K562 (cell line): ENCODE measurements at regions not wholly inside any gene's neighbourhood (a gene's known extent, or its start where the extent isn't known, plus 50 kb on each side); places are given as distances from the start of the nearest gene placed in this dataset.

Experiments
- ATAC-seq: fragments of 200-7000 bp; cut with Tn5 transposase; 3 replicates; pipeline ENCODE4 v1.9.1; 2020; ENCODE audit warnings: moderate library complexity
- BruUV-seq: library from RNA; stranded (reverse); fragments of 400-500 nt; replicated peaks from 2 replicates; lab custom pipeline; 2021; lab: Mats Ljungman, UMichigan
- CTCF ChIA-PET: fragments of 300-600 bp; formaldehyde crosslinking; extraction: SDS; loops from one replicate; lab custom pipeline; 2021; ENCODE audit warnings: low intra/inter-chr PET ratio; lab: Yijun Ruan, JAX
- POLR2A ChIA-PET: fragments of 300-600, 350-650 bp; sonication (Branson Sonifier 250); formaldehyde crosslinking; extraction: SDS; loops from one replicate; lab custom pipeline; 2021; ENCODE audit warnings: antibody characterized with exemption, inconsistent platforms; lab: Yijun Ruan, JAX
- DNase-seq, 4 experiments: peaks; one replicate each; pipeline versions ENCODE4 v3.0.0 to v3.0.0-alpha.2; 2011 to 2018; ENCODE audit warnings: low spot score in 3 of 4, mixed read lengths in 3 of 4; ENCODE audit errors: extremely low read depth in 1 of 4
- FAIRE-seq: peaks from 2 replicates; lab custom pipeline; 2011; peaks lifted over from hg19 to GRCh38; lab: Jason Lieb, UNC
- H2AFZ ChIP-seq: 2 replicates; pipeline ENCODE4 v1.6.0; 2011; ENCODE audit warnings: low read depth, low read length, control low read depth, inconsistent platforms
- H3K27ac ChIP-seq: fragments of 200-600 bp; 3 replicates; pipeline ENCODE4 v1.8.0; 2011; ENCODE audit warnings: low read depth, mild to moderate bottlenecking, control low read depth, inconsistent platforms, low read length, moderate library complexity, mixed read lengths; ENCODE audit errors: extremely low read depth
- H3K27me3 ChIP-seq, 2 experiments: fragments of 300-600 bp in 1 of 2; 2 replicates in 1 of 2; 3 replicates in 1 of 2; pipeline versions ENCODE4 v1.6.0 to v1.8.0; 2011; ENCODE audit warnings: inconsistent platforms in 2 of 2, low read length in 2 of 2, mild to moderate bottlenecking in 1 of 2, mixed read lengths in 1 of 2, moderate library complexity in 1 of 2; ENCODE audit not compliant: control insufficient read depth in 2 of 2, insufficient read depth in 2 of 2
- H3K36me3 ChIP-seq: fragments of 300-600 bp; 3 replicates; pipeline ENCODE4 v1.8.0; 2011; ENCODE audit warnings: mild to moderate bottlenecking, low read length, inconsistent platforms; ENCODE audit not compliant: control insufficient read depth, insufficient read depth
- H3K4me1 ChIP-seq, 2 experiments: fragments of 200-600 bp in 1 of 2; replicated peaks in 1 of 2; 2 replicates in 1 of 2; 3 replicates in 1 of 2; pipeline versions ENCODE4 v1.5.1 to v1.8.0; 2011; ENCODE audit warnings: inconsistent platforms in 2 of 2, low read length in 2 of 2, mild to moderate bottlenecking in 1 of 2, mixed read lengths in 1 of 2, moderate library complexity in 1 of 2; ENCODE audit not compliant: control insufficient read depth in 2 of 2, insufficient read depth in 2 of 2
- H3K4me2 ChIP-seq: 2 replicates; pipeline ENCODE4 v1.6.1; 2011; ENCODE audit warnings: low read length, control low read depth, inconsistent platforms, mixed read lengths; ENCODE audit not compliant: insufficient read depth
- H3K4me3 ChIP-seq: fragments of 200-600 bp; sonication (generic), shearing (Covaris generic); 2 replicates; pipeline ENCODE4 v1.5.1; 2016; ENCODE audit warnings: control low read depth, inconsistent platforms
- H3K79me2 ChIP-seq: fragments of 200-600 bp; 3 replicates; pipeline ENCODE4 v1.8.0; 2011; ENCODE audit warnings: low read length, inconsistent platforms; ENCODE audit not compliant: control insufficient read depth, insufficient read depth
- H3K9ac ChIP-seq, 2 experiments: 2 replicates each; pipeline versions ENCODE4 v1.6.0 to v1.6.1; 2011; ENCODE audit warnings: low read depth in 2 of 2, low read length in 2 of 2, control low read depth in 1 of 2, inconsistent platforms in 1 of 2, mild to moderate bottlenecking in 1 of 2, mixed read lengths in 1 of 2; ENCODE audit not compliant: insufficient read depth in 1 of 2
- H3K9me1 ChIP-seq: one replicate; pipeline ENCODE4 v1.6.0; 2011; ENCODE audit warnings: inconsistent platforms, mild to moderate bottlenecking, low read length, moderate library complexity; ENCODE audit not compliant: control insufficient read depth, insufficient read depth
- H3K9me3 ChIP-seq: replicated peaks from 2 replicates; pipeline ENCODE4 v1.5.1; 2011; ENCODE audit warnings: low read depth, low read length, inconsistent platforms; ENCODE audit not compliant: control insufficient read depth, insufficient read depth
- H4K20me1 ChIP-seq: replicated peaks from 2 replicates; pipeline ENCODE4 v1.6.1; 2011; ENCODE audit warnings: low read length, inconsistent platforms, mixed read lengths; ENCODE audit not compliant: control insufficient read depth, insufficient read depth
- MEIS2 ChIP-seq: fragments of 450-650 bp; IDR thresholded peaks from 2 replicates; pipeline ENCODE4 v1.6.1; 2014; ENCODE audit warnings: mild to moderate bottlenecking; ENCODE audit not compliant: partially characterized antibody
- PBX2 ChIP-seq, 2 experiments: IDR thresholded peaks in 1 of 2; conservative IDR thresholded peaks in 1 of 2; 2 replicates each; pipeline ENCODE4 v1.6.1; 2016; ENCODE audit warnings: low read depth in 2 of 2, mild to moderate bottlenecking in 1 of 2, missing compliant biosample characterization in 1 of 2, missing genetic modification characterization in 1 of 2, moderate library complexity in 1 of 2
- SIX5 ChIP-seq, 2 experiments: IDR thresholded peaks; 2 replicates each; pipeline ENCODE4 v1.6.1; 2011; ENCODE audit warnings: low read length in 2 of 2, borderline replicate concordance in 1 of 2, low read depth in 1 of 2, mild to moderate bottlenecking in 1 of 2, moderate library complexity in 1 of 2; ENCODE audit not compliant: insufficient read depth in 1 of 2
- WGBS: fragments of 100-300 bp; shearing (Covaris generic); methylation state at CpG from one replicate; pipeline ENCODE4 v1.1.6; 2016; ENCODE audit warnings: low coverage, mixed read lengths; ENCODE audit not compliant: insufficient coverage; ENCODE audit errors: missing lambda C conversion rate; 5-methylcytosine and 5-hydroxymethylcytosine counted together
- in situ Hi-C: fragments of 300-500 bp; cut with MboI; formaldehyde crosslinking; loops from 4 replicates; pipeline ENCODE4 v1.15.0; 2018; ENCODE audit warnings: inconsistent platforms, mixed read lengths
- intact Hi-C: fragments of 100-400 bp; cut with micrococcal nuclease; formaldehyde crosslinking; loops from 2 replicates; pipeline ENCODE4 v1.14.2; 2022

DNA sequence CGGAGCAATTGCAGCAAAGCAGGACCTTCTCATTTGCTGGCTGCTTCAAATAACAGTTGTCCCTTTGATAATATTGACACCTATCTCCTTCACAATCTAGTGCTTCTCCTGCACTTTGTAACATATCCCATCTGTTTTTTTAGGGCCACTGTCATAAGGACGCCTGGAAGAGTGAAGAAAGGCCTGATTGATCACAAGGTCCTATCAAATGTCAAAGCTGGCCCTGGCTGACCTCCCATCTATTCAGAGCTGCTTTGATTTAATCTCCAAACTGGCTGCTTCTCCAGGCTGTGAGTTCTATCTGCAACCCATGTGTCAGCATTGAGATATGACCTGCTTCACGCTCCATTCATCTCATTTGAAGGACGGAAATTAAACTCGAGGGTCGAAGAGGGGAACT is 601.2 kb upstream of the KCNMB2 start:
- intact Hi-C loops (no loop called here), in situ Hi-C loops (no loop called here)
- Histone ChIP-seq H3K4me2 (no peak overlapping the region), H3K9me1 (no peaks in the 10 kb centered on the region), H2AFZ (no peak overlapping the region), H3K9ac (no peak overlapping the region), H3K27me3 (no peaks in the 10 kb centered on the region), H3K27ac (no peak overlapping the region), H3K36me3 (no peaks in the 10 kb centered on the region), H3K4me3 (no peak overlapping the region), H3K79me2 (no peaks in the 10 kb centered on the region), H4K20me1 (no peaks in the 10 kb centered on the region), H3K4me1 (peaks cover 0 to 3% of the 10 kb centered on the region in 2 experiments; a peak in 2 of 5 replicates), H3K9me3 (no peaks in the 10 kb centered on the region)
- 4% methylated on average over 6 of the region's 6 CpGs for WGBS
- DNase-seq (no peak), ATAC-seq (no peak), FAIRE-seq (no peak)
- no TSS peak for BruUV-seq
- POLR2A ChIA-PET: no interaction called here
- TF ChIP-seq PBX2 (CRISPR knock-in tag; IDR thresholded peaks at IDR 0.05; ENCODE audit: low read depth): no peak
- TF ChIP-seq PBX2 (tag; conservative IDR thresholded peaks at IDR 0.05; ENCODE audit: low read depth): peak; percentile 72
- TF ChIP-seq MEIS2: peak; percentile 47
- TF ChIP-seq SIX5 (IDR thresholded peaks at IDR 0.05; ENCODE audit: borderline replicate concordance in 1 of 2, insufficient read depth in 1 of 2, low read depth in 1 of 2, low read length in 2 of 2): no peak
- CTCF ChIA-PET: no interaction called here
